ENCODE measurements at regions not wholly inside any gene's neighbourhood (a gene's known extent, or its start where the extent isn't known, plus 50 kb on each side); places are given as distances from the start of the nearest gene placed in this dataset.

DNA sequence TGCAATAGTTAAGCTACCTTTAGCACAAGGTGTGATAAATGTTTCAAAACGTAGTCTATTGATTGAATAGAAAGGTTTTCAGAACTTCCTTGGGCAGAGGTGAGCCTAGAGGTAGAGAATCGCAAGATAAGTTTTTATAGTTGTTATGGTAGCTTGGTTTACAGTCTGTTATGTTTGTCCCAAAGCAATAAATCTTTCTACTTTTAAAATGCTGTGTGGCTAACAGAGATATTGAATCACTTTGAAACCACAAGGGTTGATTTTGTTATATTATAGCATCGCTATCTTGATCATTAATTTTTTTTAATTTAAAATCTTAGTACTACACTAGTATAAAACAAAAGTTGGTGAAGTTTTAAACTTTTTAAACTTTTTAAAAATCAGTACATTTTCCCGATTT is 126.7 kb downstream of the TMEM182 start:
- no peak for TF ChIP-seq TEAD4 (IDR thresholded peaks at IDR 0.05)
- TF ChIP-seq EGR1 (IDR thresholded peaks at IDR 0.05) = no peak

DNA sequence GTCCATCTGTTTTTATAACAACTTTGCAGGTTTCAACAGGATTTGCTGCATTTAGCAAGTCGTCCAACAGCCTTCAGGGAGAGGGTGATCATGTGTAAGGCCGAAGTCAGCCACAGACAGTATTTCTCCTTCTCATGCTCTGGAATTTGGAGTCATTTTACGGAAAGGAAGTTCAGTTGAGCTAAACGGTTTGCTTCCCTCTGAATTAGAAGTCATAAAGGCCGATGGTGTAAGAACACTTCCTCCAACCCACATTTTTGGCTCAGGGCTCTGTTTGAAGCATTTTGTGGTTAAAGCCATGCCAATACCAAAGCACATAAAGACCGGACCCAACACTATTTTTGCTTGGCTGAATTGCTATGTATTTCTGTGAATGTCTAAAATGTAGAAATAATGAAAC is 129.5 kb downstream of the TMEM182 start:
- TF ChIP-seq TAF1 (IDR thresholded peaks at IDR 0.05; ENCODE audit: low read depth) (no peak), EP300 (IDR thresholded peaks at IDR 0.05; ENCODE audit: borderline replicate concordance) (no peak), NFIC (IDR thresholded peaks at IDR 0.05) (no peak), TEAD4 (IDR thresholded peaks at IDR 0.05) (no peak)
- TF ChIP-seq, protein P1, sequence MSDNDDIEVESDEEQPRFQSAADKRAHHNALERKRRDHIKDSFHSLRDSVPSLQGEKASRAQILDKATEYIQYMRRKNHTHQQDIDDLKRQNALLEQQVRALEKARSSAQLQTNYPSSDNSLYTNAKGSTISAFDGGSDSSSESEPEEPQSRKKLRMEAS (IDR thresholded peaks at IDR 0.05) = no peak
- TF ChIP-seq, protein P2, sequence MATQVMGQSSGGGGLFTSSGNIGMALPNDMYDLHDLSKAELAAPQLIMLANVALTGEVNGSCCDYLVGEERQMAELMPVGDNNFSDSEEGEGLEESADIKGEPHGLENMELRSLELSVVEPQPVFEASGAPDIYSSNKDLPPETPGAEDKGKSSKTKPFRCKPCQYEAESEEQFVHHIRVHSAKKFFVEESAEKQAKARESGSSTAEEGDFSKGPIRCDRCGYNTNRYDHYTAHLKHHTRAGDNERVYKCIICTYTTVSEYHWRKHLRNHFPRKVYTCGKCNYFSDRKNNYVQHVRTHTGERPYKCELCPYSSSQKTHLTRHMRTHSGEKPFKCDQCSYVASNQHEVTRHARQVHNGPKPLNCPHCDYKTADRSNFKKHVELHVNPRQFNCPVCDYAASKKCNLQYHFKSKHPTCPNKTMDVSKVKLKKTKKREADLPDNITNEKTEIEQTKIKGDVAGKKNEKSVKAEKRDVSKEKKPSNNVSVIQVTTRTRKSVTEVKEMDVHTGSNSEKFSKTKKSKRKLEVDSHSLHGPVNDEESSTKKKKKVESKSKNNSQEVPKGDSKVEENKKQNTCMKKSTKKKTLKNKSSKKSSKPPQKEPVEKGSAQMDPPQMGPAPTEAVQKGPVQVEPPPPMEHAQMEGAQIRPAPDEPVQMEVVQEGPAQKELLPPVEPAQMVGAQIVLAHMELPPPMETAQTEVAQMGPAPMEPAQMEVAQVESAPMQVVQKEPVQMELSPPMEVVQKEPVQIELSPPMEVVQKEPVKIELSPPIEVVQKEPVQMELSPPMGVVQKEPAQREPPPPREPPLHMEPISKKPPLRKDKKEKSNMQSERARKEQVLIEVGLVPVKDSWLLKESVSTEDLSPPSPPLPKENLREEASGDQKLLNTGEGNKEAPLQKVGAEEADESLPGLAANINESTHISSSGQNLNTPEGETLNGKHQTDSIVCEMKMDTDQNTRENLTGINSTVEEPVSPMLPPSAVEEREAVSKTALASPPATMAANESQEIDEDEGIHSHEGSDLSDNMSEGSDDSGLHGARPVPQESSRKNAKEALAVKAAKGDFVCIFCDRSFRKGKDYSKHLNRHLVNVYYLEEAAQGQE (IDR thresholded peaks at IDR 0.05; ENCODE audit: low read depth) = no peak

DNA sequence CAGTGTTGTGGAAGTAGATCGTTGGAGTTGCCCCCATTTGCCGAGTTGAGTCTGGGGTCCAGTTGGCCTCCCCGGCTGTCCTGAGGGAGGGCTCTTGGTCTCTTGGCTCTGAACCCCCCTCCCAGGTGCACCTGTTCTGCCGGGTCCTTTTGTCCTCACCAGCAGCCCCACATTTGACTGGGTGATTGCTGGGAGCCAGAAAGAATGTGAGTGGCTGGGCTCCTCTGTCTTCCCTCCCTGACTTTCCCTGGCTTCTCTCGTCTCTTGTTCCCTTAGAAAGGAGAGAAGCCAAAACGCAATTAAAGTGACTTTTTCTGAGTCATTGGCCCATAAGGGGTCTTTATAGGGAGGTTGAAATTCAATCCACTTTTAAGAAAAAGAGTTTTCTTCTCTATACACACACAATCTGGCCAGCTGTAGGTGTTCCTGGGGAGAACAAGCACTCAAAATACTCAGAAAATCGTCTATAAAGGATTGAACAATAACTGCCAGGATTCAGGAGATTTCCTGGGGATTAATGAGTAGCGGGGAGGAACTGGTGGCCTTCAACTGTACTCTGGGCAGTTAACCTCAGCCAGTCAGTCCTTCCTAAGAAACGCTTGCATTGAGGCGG is 131.0 kb downstream of the TMEM182 start:
- TF ChIP-seq TAF1 (IDR thresholded peaks at IDR 0.05; ENCODE audit: low read depth) (no peak), CREB1 (IDR thresholded peaks at IDR 0.05; ENCODE audit: low read depth) (no peak), EGR1 (IDR thresholded peaks at IDR 0.05) (no peak), EP300 (IDR thresholded peaks at IDR 0.05; ENCODE audit: borderline replicate concordance) (no peak), YY1 (IDR thresholded peaks at IDR 0.05; ENCODE audit: low read depth) (no peak), TEAD4 (IDR thresholded peaks at IDR 0.05) (no peak), ZBTB7A (IDR thresholded peaks at IDR 0.05; ENCODE audit: low read depth) (no peak)
- TF ChIP-seq, protein P1 (IDR thresholded peaks at IDR 0.05) = no peak
- TF ChIP-seq, protein P2 (IDR thresholded peaks at IDR 0.05; ENCODE audit: low read depth) = no peak

DNA sequence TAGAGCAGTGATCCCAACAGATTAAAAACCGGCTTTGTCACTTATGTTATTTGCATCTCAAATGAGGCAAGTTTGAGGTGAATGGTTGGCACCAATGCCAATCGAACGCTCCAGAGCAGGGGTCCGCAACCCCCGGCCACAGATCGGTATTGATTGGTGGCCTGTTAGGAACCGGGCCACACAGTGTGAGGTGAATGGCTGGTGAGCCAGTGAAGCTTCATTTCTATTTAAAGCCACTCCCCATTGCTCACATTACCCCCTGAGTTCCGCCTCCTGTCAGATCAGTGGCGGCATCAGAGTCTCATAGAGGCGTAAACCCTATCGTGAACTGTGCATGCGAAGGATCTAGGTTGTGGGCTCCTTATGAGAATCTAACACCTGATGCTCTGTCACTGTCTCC is 132.0 kb downstream of the TMEM182 start:
- TF ChIP-seq TAF1 (IDR thresholded peaks at IDR 0.05; ENCODE audit: low read depth) (no peak), TCF12 (IDR thresholded peaks at IDR 0.05; ENCODE audit: low read depth) (no peak), CEBPB (IDR thresholded peaks at IDR 0.05) (no peak), TEAD4 (IDR thresholded peaks at IDR 0.05) (no peak), RAD21 (IDR thresholded peaks at IDR 0.05; ENCODE audit: low read depth) (no peak), EGR1 (IDR thresholded peaks at IDR 0.05) (no peak), CREB1 (IDR thresholded peaks at IDR 0.05; ENCODE audit: low read depth) (no peak), YY1 (IDR thresholded peaks at IDR 0.05; ENCODE audit: low read depth) (no peak), ZBTB7A (IDR thresholded peaks at IDR 0.05; ENCODE audit: low read depth) (no peak), NFIC (IDR thresholded peaks at IDR 0.05) (no peak), FOXM1 (IDR thresholded peaks at IDR 0.05; ENCODE audit: borderline replicate concordance, low read depth) (no peak), EP300 (IDR thresholded peaks at IDR 0.05; ENCODE audit: borderline replicate concordance) (no peak)
- TF ChIP-seq, protein P2 (IDR thresholded peaks at IDR 0.05; ENCODE audit: low read depth) = no peak
- TF ChIP-seq, protein P1 (IDR thresholded peaks at IDR 0.05) = no peak
- TF ChIP-seq, protein P3, sequence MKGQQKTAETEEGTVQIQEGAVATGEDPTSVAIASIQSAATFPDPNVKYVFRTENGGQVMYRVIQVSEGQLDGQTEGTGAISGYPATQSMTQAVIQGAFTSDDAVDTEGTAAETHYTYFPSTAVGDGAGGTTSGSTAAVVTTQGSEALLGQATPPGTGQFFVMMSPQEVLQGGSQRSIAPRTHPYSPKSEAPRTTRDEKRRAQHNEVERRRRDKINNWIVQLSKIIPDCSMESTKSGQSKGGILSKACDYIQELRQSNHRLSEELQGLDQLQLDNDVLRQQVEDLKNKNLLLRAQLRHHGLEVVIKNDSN (IDR thresholded peaks at IDR 0.05) = no peak

DNA sequence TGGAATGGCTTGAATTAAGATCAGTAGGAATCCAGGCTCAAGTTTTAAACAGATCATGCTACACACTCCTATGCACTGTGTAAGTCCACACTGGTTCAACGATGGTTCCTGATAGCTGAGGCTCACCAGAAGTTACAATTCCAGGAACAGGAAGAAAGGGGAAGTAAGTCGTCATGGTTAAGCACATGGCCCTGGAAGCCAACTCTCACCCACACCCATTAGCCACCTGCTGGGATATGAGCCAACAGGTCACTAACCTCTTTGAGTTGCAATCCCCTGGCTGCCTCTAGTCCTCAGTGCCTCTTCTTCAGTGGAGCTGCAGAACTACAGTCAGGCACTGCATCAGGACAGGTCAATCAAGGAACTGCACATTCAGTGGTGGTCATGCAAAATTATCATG is 133.5 kb downstream of the TMEM182 start:
- TF ChIP-seq, protein P1 (IDR thresholded peaks at IDR 0.05) = 0 out of 2 replicates have a peak, but pooled peaks have one; percentile 35
- no peak for TF ChIP-seq EGR1 (IDR thresholded peaks at IDR 0.05)
